ENCODE measurements at regions not wholly inside any gene's neighbourhood (a gene's known extent, or its start where the extent isn't known, plus 50 kb on each side); places are given as distances from the start of the nearest gene placed in this dataset.

GRCh38 chr5:99449786-99450185 lies 521.0 kb upstream of the CHD1 start:
- no peaks in the 10 kb centered on the region for H3K9me3 ChIP-seq (ENCODE audit: low read length)
- no TSS peak for BruUV-seq (replicated peaks)
- POLR2A ChIA-PET (ENCODE audit: unreplicated experiment): no interaction called here
- no peak for ATAC-seq
- H3K4me3 ChIP-seq (ENCODE audit: low read length): no peak overlapping the region
- H2AFZ ChIP-seq (ENCODE audit: low read length): no peak overlapping the region
- no peaks in the 10 kb centered on the region for H3K4me1 ChIP-seq (ENCODE audit: insufficient read depth, low read length)
- H4K20me1 ChIP-seq (ENCODE audit: low read length): no peaks in the 10 kb centered on the region
- CTCF ChIA-PET: no interaction called here
- H3K4me2 ChIP-seq (ENCODE audit: low read length): no peak overlapping the region
- H3K9ac ChIP-seq (ENCODE audit: low read length): no peak overlapping the region
- no peaks in the 10 kb centered on the region for H3K9me2 ChIP-seq (replicated peaks; ENCODE audit: low read length)
- intact Hi-C loops (cut with micrococcal nuclease): no loop called here
- no peaks in the 10 kb centered on the region for H3K36me3 ChIP-seq (ENCODE audit: low read depth, low read length)
- no peaks in the 10 kb centered on the region for H3F3A ChIP-seq (ENCODE audit: low read length, unreplicated experiment)
- DNase-seq: no peak
- H3K79me2 ChIP-seq (ENCODE audit: low read length): no peaks in the 10 kb centered on the region
- H3K27me3 ChIP-seq (ENCODE audit: low read length): no peaks in the 10 kb centered on the region
- H3K27ac ChIP-seq (ENCODE audit: low read length): no peak overlapping the region
- TF ChIP-seq, protein P1, sequence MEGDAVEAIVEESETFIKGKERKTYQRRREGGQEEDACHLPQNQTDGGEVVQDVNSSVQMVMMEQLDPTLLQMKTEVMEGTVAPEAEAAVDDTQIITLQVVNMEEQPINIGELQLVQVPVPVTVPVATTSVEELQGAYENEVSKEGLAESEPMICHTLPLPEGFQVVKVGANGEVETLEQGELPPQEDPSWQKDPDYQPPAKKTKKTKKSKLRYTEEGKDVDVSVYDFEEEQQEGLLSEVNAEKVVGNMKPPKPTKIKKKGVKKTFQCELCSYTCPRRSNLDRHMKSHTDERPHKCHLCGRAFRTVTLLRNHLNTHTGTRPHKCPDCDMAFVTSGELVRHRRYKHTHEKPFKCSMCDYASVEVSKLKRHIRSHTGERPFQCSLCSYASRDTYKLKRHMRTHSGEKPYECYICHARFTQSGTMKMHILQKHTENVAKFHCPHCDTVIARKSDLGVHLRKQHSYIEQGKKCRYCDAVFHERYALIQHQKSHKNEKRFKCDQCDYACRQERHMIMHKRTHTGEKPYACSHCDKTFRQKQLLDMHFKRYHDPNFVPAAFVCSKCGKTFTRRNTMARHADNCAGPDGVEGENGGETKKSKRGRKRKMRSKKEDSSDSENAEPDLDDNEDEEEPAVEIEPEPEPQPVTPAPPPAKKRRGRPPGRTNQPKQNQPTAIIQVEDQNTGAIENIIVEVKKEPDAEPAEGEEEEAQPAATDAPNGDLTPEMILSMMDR (conservative IDR thresholded peaks at IDR 0.05; ENCODE audit: low read depth, low read length): no peak
- TF ChIP-seq EZH2phosphoT487 (IDR thresholded peaks at IDR 0.05; ENCODE audit: borderline replicate concordance, low read length) (no peak), EZH2 (IDR thresholded peaks at IDR 0.05; ENCODE audit: low read length, unreplicated experiment) (no peak)

DNA sequence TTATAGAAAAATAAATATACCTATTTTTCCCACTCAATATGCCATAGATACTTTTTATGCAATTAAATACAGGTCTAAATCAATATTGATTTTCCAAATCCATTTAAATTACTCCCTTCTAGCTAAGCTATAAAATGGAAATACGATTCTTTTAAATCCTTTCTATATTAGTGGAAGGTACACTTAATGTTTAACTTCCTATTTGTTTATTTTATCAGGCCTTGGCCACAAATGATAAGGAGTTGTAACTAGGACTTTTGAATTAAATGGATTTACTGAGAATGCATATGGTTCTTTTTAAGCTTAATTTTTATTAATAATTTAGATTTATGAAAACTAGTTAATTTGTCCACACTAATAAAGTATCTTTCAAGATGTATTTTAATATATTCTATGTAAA lies 517.0 kb upstream of the CHD1 start:
- H2AFZ ChIP-seq (ENCODE audit: low read length): no peak overlapping the region
- no peaks in the 10 kb centered on the region for H3K79me2 ChIP-seq (ENCODE audit: low read length)
- H4K20me1 ChIP-seq (ENCODE audit: low read length): no peaks in the 10 kb centered on the region
- no peak overlapping the region for H3K9ac ChIP-seq (ENCODE audit: low read length)
- H3K9me3 ChIP-seq (ENCODE audit: low read length): no peaks in the 10 kb centered on the region
- no peaks in the 10 kb centered on the region for H3K27me3 ChIP-seq (ENCODE audit: low read length)
- no peak overlapping the region for H3K4me2 ChIP-seq (ENCODE audit: low read length)
- H3K4me1 ChIP-seq (ENCODE audit: insufficient read depth, low read length): no peaks in the 10 kb centered on the region
- H3K4me3 ChIP-seq (ENCODE audit: low read length): no peak overlapping the region
- intact Hi-C loops (cut with micrococcal nuclease): no loop called here
- DNase-seq (no peak), ATAC-seq (no peak; the same call in 1 of the 2 replicates)
- H3K36me3 ChIP-seq (ENCODE audit: low read depth, low read length): no peaks in the 10 kb centered on the region
- no TSS peak for BruUV-seq (replicated peaks)
- no peak for TF ChIP-seq EZH2phosphoT487 (IDR thresholded peaks at IDR 0.05; ENCODE audit: borderline replicate concordance, low read length)
- TF ChIP-seq, protein P1 (conservative IDR thresholded peaks at IDR 0.05; ENCODE audit: low read depth, low read length): no peak
- no peak for TF ChIP-seq EZH2 (IDR thresholded peaks at IDR 0.05; ENCODE audit: low read length, unreplicated experiment)
- ChIA-PET CTCF (no interaction called here), POLR2A (ENCODE audit: unreplicated experiment) (no interaction called here)
- no peak overlapping the region for H3K27ac ChIP-seq (ENCODE audit: low read length)
- no peaks in the 10 kb centered on the region for H3F3A ChIP-seq (ENCODE audit: low read length, unreplicated experiment)
- no peaks in the 10 kb centered on the region for H3K9me2 ChIP-seq (replicated peaks; ENCODE audit: low read length)

DNA sequence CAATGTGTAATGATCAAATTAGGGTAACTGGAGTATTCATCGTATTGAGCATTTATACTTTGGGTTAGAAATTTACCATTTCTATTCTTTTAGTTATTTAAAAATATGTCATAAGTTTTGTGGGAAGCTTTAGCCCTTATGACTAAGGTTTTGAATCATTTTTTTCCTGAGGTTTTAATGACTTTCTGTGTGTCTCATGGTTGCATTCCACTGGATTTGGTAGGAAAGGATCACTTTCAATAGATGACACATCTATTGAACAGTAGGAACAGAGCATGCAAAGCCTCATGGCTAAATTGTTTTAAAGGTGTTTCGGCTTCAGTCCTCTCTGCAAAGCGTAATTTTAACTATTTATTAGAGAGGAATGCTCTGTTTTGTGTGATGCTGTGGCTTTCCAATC lies 512.4 kb upstream of the CHD1 start:
- no peaks in the 10 kb centered on the region for H3K4me1 ChIP-seq (ENCODE audit: insufficient read depth, low read length)
- H4K20me1 ChIP-seq (ENCODE audit: low read length): no peaks in the 10 kb centered on the region
- CTCF ChIA-PET: no interaction called here
- intact Hi-C loops (cut with micrococcal nuclease): no loop called here
- TF ChIP-seq, protein P1 (conservative IDR thresholded peaks at IDR 0.05; ENCODE audit: low read depth, low read length): no peak
- TF ChIP-seq EZH2 (IDR thresholded peaks at IDR 0.05; ENCODE audit: low read length, unreplicated experiment): no peak
- TF ChIP-seq EZH2phosphoT487 (IDR thresholded peaks at IDR 0.05; ENCODE audit: borderline replicate concordance, low read length): no peak
- H3K9me2 ChIP-seq (replicated peaks; ENCODE audit: low read length): no peaks in the 10 kb centered on the region
- H3K9me3 ChIP-seq (ENCODE audit: low read length): no peaks in the 10 kb centered on the region
- H3K27me3 ChIP-seq (ENCODE audit: low read length): no peaks in the 10 kb centered on the region
- H3K27ac ChIP-seq (ENCODE audit: low read length): no peak overlapping the region
- no TSS peak for BruUV-seq (replicated peaks)
- no peaks in the 10 kb centered on the region for H3F3A ChIP-seq (ENCODE audit: low read length, unreplicated experiment)
- peak; percentile 39 for DNase-seq
- H3K36me3 ChIP-seq (ENCODE audit: low read depth, low read length): no peaks in the 10 kb centered on the region
- no peak overlapping the region for H2AFZ ChIP-seq (ENCODE audit: low read length)
- no peak overlapping the region for H3K9ac ChIP-seq (ENCODE audit: low read length)
- no peaks in the 10 kb centered on the region for H3K79me2 ChIP-seq (ENCODE audit: low read length)
- H3K4me2 ChIP-seq (ENCODE audit: low read length): no peak overlapping the region
- no peak overlapping the region for H3K4me3 ChIP-seq (ENCODE audit: low read length)
- ATAC-seq: peak; percentile 41; the same call in 1 of the 2 replicates
- POLR2A ChIA-PET (ENCODE audit: unreplicated experiment): no interaction called here

Measured in PC-3 (cell line).